Gastrocnemius medialis (tissue), 4 donors: ENCODE measurements at regions not wholly inside any gene's neighbourhood (a gene's known extent, or its start where the extent isn't known, plus 50 kb on each side); places are given as distances from the start of the nearest gene placed in this dataset.

Experiments used
- ATAC-seq, 2 donors: fragments of 150-250 bp; one replicate each; pipeline ENCODE4 v1.9.1; 2016
- DNase-seq, 2 donors: peaks; one replicate each; pipeline ENCODE4 v3.0.0-alpha.2; 2019
- H3K27ac ChIP-seq, 4 donors: fragments of 200-600 bp; sonication (generic); 1 replicate in 1 of 4; 2 replicates in 3 of 4; pipeline ENCODE4 v1.5.1; 2016 to 2018; ENCODE audit warnings: mild to moderate bottlenecking in 2 of 4, moderate library complexity in 1 of 4
- H3K27me3 ChIP-seq, 3 donors: fragments of 200-600 bp; sonication (generic) in 2 of 3; 1 replicate in 1 of 3; 2 replicates in 2 of 3; pipeline versions ENCODE4 v1.5.1 to v1.6.0; 2016 to 2019; ENCODE audit warnings: mild to moderate bottlenecking in 1 of 3, moderate library complexity in 1 of 3
- H3K36me3 ChIP-seq, 2 donors: fragments of 200-600 bp; sonication (generic) in 1 of 2; one replicate each; pipeline ENCODE4 v1.5.1; 2017 to 2018
- H3K4me1 ChIP-seq, 2 donors: fragments of 200-600 bp; sonication (generic) in 1 of 2; one replicate each; pipeline ENCODE4 v1.5.1; 2016 to 2017; ENCODE audit warnings: mild to moderate bottlenecking in 2 of 2
- H3K4me3 ChIP-seq, 4 donors: fragments of 200-600 bp; sonication (generic) in 3 of 4; 1 replicate in 1 of 4; 2 replicates in 3 of 4; pipeline ENCODE4 v1.5.1; 2016 to 2019; ENCODE audit warnings: mild to moderate bottlenecking in 2 of 4
- H3K9me3 ChIP-seq, 3 donors: fragments of 200-600 bp; sonication (generic) in 2 of 3; 1 replicate in 1 of 3; 2 replicates in 2 of 3; pipeline ENCODE4 v1.5.1; 2016 to 2019
- POLR2A ChIP-seq, 2 donors: fragments of 450-650 bp; IDR thresholded peaks; one replicate each; pipeline ENCODE4 v1.6.1; 2017; ENCODE audit warnings: antibody characterized with exemption in 2 of 2, mild to moderate bottlenecking in 2 of 2, moderate library complexity in 2 of 2
- in situ Hi-C, 4 donors: fragments of 200-750 bp; cut with MboI; loops; one replicate each; pipeline versions ENCODE4 v1.15.0 to v1.8.0; 2017; ENCODE audit warnings: low sequenced_read_pairs in 4 of 4
- intact Hi-C: fragments of 100-400 bp; cut with DNase I; formaldehyde crosslinking; loops from one replicate; pipeline ENCODE4 v1.15.1; 2023; ENCODE audit warnings: low total_unique reads
- TF ChIP-seq, protein P1 (sequence below), 5 experiments: fragments of 450-650 bp in 3 of 5; fragments of 200-600 bp in 2 of 5; sonication (generic) in 2 of 5; IDR thresholded peaks in 4 of 5; conservative IDR thresholded peaks in 1 of 5; 1 replicate in 4 of 5; 2 replicates in 1 of 5; pipeline ENCODE4 v1.5.1; 2016 to 2019; ENCODE audit warnings: antibody characterized with exemption in 5 of 5, mild to moderate bottlenecking in 3 of 5, moderate library complexity in 3 of 5

DNA sequence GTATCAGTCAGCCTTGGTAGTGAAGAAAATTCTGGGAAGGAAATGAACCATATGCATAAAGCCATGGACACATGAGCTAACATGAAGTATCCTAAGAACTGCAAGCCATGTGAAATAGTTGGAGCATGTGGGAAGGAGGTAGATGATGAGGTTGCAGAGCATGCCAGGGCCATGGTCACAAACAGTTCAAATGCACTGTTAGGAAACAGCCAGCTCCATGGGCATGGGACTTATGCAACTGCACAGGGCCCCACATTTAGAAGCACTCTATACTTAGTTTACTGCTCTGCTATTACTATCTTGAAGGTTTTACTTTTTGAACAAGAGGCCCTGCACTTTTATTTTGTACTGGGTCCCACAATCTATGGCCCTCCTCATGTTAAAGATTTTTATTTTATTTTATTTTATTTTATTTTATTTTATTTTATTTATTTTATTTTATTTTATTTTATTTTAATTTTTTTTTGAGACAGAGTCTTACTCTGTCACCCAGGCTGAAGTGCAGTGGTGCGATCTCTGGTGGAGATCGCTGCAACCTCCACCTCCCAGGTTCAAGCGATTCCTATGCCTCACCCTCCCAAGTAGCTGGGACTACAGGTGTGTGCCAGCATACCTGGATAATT is 169.1 kb downstream of the IBTK start:
- intact Hi-C loops = no loop called here
- DNase-seq = no peak
- Histone ChIP-seq H3K4me1 (no peaks in the 10 kb centered on the region), H3K36me3 (no peaks in the 10 kb centered on the region), H3K27me3 (no peaks in the 10 kb centered on the region), H3K9me3 (no peaks in the 10 kb centered on the region), H3K27ac (no peak overlapping the region), H3K4me3 (no peak overlapping the region)
- in situ Hi-C loops = no loop called here
- no peak for ATAC-seq
- TF ChIP-seq, protein P1, sequence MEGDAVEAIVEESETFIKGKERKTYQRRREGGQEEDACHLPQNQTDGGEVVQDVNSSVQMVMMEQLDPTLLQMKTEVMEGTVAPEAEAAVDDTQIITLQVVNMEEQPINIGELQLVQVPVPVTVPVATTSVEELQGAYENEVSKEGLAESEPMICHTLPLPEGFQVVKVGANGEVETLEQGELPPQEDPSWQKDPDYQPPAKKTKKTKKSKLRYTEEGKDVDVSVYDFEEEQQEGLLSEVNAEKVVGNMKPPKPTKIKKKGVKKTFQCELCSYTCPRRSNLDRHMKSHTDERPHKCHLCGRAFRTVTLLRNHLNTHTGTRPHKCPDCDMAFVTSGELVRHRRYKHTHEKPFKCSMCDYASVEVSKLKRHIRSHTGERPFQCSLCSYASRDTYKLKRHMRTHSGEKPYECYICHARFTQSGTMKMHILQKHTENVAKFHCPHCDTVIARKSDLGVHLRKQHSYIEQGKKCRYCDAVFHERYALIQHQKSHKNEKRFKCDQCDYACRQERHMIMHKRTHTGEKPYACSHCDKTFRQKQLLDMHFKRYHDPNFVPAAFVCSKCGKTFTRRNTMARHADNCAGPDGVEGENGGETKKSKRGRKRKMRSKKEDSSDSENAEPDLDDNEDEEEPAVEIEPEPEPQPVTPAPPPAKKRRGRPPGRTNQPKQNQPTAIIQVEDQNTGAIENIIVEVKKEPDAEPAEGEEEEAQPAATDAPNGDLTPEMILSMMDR (IDR thresholded peaks at IDR 0.05 in 4 of 5, conservative IDR thresholded peaks at IDR 0.05 in 1 of 5) = no peak
- no peak for TF ChIP-seq POLR2A (IDR thresholded peaks at IDR 0.05)

DNA sequence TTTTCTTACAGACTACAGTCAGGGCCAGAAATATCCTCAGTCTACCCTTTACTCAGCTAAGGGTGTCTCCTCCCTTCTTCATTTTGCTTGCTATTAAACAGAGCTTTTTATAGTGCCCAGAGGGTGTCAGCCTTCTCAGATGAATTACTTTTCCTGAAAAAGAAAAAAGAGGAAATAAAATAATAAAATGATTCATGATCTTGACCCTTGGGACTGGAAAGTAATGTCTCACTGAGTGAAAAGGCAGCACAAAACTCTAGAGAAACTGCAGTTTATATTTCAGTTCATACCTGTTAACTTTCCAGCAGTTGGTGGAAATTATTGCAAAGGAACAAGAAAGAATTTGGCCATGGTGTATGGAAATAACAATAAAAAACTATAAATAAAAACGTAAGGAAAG is 170.6 kb downstream of the IBTK start:
- Histone ChIP-seq H3K4me1 (no peaks in the 10 kb centered on the region), H3K4me3 (no peak overlapping the region), H3K27me3 (no peaks in the 10 kb centered on the region), H3K9me3 (no peaks in the 10 kb centered on the region), H3K36me3 (no peaks in the 10 kb centered on the region), H3K27ac (no peak overlapping the region)
- ATAC-seq (no peak), DNase-seq (no peak)
- intact Hi-C loops (no loop called here), in situ Hi-C loops (no loop called here)
- TF ChIP-seq, protein P1 (IDR thresholded peaks at IDR 0.05 in 4 of 5, conservative IDR thresholded peaks at IDR 0.05 in 1 of 5) = no peak
- TF ChIP-seq POLR2A (IDR thresholded peaks at IDR 0.05) = no peak

DNA sequence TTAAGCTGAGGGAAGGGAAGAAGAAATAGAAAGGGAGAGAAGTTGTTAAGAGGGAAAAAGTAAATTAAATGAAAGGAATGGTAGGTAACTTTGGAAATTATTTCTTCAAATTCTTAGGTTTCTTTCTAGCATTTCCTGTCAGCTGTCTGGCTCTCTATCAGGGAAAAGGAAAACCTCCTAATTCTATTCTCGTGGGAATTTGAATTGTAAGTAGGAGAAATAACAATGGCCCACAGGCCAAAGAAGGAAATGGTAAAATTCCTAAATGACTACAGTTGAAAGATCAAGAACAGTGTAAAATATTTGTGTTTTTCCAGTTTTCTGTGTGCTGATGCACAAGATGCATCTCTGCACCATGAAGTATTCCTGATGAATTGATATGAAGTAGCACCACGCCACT is 173.0 kb downstream of the IBTK start:
- H3K4me3 ChIP-seq = no peak overlapping the region
- in situ Hi-C loops = no loop called here
- H3K27ac ChIP-seq = no peak overlapping the region
- no peak for DNase-seq
- intact Hi-C loops = no loop called here
- ATAC-seq = no peak
- TF ChIP-seq, protein P1 (IDR thresholded peaks at IDR 0.05 in 4 of 5, conservative IDR thresholded peaks at IDR 0.05 in 1 of 5) = no peak
- TF ChIP-seq POLR2A (IDR thresholded peaks at IDR 0.05) = no peak
- H3K27me3 ChIP-seq = no peaks in the 10 kb centered on the region
- no peaks in the 10 kb centered on the region for H3K9me3 ChIP-seq
- H3K4me1 ChIP-seq = no peaks in the 10 kb centered on the region
- H3K36me3 ChIP-seq = no peaks in the 10 kb centered on the region

DNA sequence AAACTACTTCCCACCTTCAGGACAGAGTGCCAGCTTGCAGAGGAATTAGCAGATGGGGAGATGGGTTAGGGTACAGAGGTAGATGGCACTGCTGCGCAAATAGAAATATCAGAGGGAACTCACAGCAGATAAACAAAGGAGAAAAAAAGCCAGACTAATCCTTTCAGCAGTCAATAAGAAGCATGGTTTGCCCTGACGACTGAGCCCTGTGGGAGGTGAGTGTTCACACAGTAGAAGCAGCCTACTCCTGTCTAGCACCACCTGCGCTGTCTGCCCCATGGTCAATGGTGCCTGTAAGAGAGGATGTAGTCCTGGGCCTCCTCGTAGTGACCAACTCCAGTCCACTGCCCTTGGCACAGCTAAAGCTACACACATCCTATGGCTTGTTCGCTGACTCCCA is 174.1 kb downstream of the IBTK start:
- in situ Hi-C loops = no loop called here

More for the DNA sequence above, 174.1 kb downstream of the IBTK start:
- no peak overlapping the region for H3K27ac ChIP-seq
- ATAC-seq (no peak), DNase-seq (no peak)
- intact Hi-C loops = no loop called here
- no peaks in the 10 kb centered on the region for H3K9me3 ChIP-seq
- no peak overlapping the region for H3K4me3 ChIP-seq
- H3K27me3 ChIP-seq = no peaks in the 10 kb centered on the region
- no peaks in the 10 kb centered on the region for H3K36me3 ChIP-seq
- no peak for TF ChIP-seq POLR2A (IDR thresholded peaks at IDR 0.05)
- TF ChIP-seq, protein P1 (IDR thresholded peaks at IDR 0.05 in 4 of 5, conservative IDR thresholded peaks at IDR 0.05 in 1 of 5) = no peak
- H3K4me1 ChIP-seq = no peaks in the 10 kb centered on the region
